GM21515 (cell line): ENCODE measurements at regions not wholly inside any gene's neighbourhood (a gene's known extent, or its start where the extent isn't known, plus 50 kb on each side); places are given as distances from the start of the nearest gene placed in this dataset.
"Not testable (repeated sequence)": the region's sequence is repeated elsewhere in the genome, so short reads cannot be mapped to it uniquely, and the experiment has no call there.

Source experiments
- ATAC-seq: cut with Tn5 transposase; IDR thresholded peaks from one replicate; pipeline ENCODE4 v1.9.1; 2021; ENCODE audit not compliant: unreplicated experiment

DNA sequence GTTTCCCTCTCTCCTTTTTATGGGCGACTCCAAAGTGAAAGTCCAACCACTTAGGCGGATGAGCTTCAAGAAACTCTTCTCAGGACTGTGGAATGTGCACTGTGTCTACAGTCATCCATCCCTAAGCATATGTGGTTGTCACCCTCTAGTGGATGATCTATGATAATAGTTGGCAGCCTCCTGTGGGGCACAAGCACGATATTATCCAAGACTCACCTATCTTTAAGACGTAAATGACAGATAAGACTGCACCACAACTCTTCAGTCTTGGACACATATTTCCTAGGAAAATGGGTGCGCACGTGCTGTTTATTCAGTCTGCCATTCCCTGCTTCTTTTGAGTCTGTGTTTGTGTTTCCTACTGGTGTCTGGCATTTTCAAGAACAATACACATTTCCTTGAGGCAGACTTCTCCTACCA lies 145.5 kb upstream of the CTAGE1 start:
- no peak for ATAC-seq

DNA sequence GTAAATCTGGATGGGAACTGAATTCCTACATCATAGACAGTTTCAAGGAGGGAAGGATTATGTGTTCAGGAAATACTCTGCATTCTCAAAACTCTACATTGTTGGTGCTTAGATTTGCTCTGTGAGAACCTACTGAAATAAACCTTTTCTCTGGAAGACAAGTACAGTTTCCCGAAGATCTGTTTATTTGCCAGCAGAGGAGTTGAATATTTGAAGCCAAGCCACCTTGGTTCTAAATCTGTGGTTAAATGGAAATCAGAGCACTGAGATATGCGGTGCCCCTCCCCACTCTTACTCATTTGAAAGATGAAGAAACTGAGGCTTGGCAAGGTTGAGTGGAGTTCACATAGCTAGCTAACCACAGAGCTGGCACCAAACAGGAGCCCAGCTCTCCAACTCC lies 146.3 kb upstream of the CTAGE1 start:
- no peak for ATAC-seq

DNA sequence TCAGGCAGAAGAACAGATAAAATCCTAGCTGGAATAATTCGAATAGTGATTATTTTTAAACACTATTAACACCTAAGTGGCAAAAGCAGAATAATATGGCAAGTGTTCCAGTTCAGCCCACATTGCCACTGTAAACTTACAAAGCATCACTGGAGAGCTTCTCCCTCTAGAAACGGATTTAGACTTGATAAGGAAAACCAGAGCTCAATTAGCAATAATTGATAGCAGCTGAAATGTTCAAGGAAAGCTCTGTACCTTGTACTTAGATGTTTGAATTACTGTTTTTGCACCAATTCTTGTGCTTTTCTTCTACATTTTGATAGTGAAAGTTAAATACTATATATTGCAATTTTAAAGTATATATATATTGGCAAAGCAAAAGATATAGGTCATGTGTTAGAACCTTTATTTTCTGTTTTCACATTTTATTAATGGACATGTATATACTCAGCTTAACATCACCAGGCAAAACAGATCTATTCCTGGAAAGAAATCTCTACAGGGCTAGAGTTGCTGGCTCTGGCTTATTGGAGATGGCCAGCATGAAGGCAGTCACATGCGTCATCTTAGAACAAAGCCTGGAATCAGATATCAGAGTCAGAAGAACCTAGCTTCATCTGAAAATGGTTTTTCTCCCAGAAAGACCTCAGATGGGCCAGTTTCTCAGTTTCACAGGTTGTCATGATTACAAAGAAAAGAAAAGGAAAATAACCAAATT lies 149.1 kb upstream of the CTAGE1 start:
- ATAC-seq, result no peak

DNA sequence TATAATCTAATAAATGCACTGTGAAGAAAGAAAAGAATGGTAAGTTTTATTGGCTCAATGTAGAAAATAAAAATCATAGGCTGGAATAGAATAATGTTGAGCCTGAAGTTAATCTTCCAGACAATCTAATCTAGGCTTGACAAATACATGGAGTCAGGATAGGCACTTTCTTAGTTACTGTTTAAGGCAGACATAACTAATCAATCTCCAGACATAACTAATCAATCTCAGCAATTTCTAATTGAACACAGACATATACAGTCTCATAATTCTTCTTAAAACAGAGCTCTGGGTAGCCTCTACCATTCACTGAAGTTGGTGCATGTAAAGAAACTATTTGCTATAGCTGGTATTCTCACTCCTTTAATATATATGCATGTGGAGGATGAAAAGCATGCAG lies 150.1 kb upstream of the CTAGE1 start:
- no peak for ATAC-seq

DNA sequence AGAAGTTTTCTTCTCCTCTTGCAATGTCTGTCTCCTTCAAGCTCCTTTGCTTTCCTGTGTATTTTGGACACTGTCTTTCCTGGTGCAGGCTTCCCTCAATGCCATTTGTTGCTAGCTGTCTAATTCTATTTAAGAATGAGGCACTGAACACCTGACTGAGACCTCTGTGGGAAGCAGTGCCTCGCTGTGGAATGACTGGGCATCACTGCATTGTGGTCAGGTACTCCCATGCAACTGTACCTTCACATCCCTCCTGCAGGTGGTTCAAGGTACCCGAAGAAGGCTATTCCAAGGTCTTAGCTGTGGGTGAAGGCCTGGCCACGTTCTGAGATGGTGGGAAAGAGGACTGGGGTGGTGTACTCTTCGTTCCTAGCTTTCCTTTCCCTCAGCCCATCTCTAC lies 152.8 kb upstream of the CTAGE1 start:
- ATAC-seq, result no peak

DNA sequence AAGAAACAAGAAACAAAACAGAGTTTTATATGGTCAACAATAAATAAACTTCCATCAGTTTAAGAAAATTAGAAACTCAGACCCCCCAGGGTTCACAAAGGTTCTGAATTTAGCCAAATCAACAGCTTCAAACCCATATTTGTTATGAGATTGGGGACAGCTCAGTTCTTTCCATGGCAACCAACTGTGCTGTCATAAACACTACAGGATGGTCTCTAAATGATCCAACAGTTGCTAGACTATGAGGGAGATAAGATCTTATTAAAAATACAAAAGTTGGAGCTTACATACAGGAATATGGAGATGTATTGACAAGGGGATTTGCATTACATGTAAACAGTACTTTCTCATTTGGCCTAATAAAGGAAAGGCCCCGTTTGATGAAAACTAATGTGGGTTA lies 154.6 kb upstream of the CTAGE1 start:
- no peak for ATAC-seq

DNA sequence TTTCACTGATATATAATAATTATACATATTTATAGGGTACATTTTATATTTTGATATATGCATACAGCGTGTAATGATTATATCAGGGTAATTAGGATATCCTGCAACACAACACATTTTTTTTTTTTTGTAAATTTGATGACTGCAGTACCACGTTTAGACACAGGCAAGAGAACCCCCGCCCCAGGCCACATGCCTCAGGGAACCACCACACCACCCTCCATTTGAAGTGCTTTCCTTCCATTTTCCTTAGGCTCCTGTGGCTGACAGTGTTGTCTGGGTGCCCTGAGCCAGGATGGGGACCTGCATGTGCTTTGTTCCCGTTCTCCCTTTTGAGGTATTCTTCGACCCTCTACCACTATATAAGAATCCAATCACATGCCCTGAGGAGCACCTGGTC lies 161.6 kb upstream of the CTAGE1 start:
- no peak for ATAC-seq

DNA sequence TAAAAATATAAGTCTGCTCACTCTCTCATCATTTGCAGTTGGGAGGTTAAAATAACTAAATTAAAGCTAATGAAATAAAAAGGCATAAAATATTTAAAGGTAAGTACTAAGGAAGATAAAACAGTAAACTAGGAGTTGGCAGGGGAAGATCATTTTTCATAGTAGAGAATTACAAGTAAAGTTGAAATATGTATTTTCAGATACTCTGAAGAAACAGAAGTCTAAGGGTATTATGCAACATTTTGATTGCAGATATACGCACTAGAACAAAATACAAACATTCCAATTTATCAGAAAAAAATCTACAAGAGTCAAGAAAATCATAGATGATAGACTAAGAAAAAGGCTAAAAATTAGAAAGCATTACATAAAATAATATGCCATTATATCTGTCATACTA lies 167.6 kb upstream of the CTAGE1 start:
- no peak for ATAC-seq

DNA sequence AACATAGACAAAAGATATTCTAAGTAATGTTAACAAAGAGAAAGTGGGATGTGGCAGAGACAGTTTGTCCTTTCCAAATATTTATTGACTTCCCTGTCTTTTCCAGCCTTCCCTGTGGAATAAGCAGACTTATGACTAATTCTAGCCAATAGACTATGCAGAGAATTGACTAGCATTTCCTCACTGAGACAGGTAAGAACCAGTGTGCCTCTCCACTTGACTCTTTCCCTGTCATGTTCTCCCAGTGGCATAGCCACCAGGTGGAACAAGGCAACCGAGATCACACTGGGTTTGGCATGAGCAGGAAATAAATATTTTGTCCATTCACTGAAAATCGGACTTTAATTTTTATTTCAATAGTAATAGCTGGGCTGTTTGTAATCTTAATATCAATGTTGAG lies 168.1 kb upstream of the CTAGE1 start:
- ATAC-seq, result no peak

DNA sequence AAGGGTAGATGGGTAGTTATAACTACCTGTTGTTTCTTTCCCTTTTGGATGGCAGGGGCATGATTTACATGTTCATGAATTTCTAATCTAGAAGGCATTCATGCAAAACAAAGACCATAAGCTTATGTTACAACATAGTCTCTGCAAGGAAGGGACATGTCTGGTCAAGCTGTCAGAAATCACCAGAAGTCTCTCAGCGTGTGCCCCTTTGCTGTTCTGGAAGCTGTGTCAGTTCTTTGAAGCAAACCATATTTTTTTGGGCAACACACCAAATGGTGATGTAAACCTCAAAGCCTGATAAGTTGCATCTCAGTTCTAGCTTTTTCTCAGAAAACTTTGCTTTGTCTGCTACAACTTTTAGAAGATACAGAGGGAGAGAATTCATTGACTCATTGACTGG lies 173.5 kb upstream of the CTAGE1 start:
- no peak for ATAC-seq

DNA sequence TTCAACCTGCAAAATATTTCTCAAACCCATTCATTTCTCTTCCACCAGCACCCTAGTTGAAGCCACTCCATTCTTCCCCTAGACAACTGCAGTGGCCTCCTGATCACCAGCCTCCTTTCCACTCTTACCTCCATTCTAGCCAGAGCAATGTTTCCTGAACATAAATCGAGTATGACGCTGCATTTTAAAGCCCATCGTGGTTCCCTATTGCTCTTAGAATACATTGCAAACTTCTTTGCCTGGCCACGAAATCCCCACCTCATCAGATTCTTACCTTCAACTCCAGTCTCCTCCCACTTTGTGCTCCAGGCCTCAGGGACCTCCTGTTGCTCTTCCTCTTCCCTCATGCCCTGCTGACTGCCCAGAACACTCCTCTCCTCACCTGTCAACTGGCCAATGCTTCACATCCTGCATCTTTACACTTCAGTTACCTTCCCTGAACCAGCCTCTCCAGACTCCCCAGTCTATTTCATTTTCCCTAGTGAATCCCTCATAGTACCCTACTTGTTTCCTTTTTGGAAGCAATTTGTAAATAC lies 176.5 kb upstream of the CTAGE1 start:
- ATAC-seq, result no peak

DNA sequence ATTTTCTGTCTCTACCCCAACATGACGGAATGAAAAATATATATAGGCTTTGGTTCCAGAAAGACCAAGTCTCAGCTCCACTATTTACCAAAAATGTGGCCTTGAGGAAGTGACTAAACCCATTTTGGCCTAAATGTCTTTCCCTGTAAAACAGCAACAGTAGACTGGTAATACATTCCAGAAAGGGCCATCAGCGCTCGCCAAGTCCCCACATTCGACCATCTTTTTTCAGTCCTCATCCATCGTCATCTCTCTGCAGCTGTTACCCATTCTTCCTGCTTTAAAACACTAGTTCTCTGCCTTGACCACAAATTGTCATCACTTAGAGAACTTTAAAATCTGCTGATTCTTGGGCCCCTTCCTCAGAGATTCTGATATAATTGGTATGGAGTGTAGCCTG lies 183.8 kb upstream of the CTAGE1 start:
- ATAC-seq, result no peak

DNA sequence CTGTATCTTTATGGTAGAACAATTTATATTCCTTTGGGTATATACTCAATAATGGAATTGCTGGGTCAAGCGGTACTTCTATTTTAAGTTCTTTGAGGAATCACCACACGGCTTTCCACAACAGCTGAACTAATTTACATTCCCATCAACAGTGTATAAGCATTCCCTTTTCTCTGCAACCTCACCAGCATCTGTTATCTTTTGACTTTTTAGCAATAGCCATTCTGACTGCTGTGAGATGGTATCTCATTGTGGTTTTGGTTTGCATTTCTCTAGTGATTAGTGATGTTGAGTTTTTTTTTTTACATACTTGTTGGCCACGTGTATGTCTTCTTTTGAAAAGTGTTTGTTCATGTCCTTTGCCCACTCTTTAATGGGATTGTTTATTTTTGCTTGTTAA lies 184.7 kb upstream of the CTAGE1 start:
- not testable (repeated sequence) for ATAC-seq

DNA sequence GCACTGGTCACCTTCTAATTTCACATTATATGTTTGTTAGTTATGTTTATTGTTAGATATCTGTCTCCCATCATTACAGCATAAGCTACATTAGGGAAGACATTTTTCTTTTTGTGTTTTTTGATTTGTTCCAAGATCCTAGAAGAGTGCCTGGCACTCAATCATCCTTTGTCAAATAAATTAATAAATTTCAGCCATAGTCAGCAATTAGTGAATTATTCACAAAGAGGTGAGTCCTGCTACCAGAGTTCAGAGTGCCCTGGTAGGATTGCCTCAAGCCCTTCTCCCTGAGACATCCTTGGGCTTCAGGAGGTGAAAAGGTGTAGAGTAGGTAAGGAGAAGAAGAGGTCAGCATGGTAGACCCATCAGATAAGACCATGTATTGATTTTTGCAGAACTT lies 186.2 kb upstream of the CTAGE1 start:
- no peak for ATAC-seq

DNA sequence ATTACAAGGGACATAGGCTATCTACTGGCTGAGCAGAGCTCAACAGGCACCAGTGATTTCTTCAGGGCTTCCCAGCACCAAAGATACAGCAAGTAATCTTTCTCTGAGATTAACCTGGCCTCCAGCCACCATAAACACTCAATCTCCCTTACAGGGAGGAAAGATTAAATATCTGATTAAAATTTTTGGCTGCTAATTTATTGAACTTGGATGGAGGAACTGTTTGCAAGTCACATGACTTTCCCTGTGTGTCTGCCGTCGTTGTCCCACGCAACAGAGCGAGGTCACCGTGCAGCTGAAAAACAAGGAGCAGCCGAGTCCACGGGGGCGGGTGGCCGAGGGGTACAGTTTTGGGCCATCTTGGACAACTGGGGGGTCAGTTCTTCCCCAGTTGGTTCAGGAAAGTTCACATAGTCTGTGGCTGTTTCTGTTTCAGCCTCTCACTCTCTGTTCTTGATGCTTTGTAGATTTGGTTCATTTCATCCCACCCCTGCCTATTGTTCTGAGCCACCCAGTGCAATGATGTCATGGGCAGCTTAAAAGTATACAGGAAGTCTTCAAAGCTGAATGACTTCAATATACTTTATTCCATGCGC lies 186.8 kb upstream of the CTAGE1 start:
- no peak for ATAC-seq

DNA sequence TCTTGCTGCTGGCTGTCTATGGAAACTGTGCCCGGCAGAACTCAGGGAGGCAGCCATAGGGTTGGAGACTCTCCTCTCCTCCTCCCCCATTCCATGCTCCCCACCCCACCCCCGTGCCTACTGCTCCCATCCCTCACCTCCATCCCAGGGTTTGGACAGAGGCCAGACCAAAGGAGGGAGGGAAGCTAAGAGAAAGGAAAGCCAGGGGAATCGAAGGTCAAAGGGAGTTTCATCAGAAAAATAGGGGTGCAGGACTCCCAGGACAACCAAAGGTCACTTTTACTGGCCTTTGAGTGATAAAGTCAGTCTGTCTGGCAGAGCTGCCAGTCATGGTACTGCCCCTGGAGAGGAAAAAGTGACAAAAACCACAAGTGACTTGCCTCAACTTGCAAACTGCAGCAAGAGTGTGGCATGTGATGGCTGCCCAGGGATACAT lies 187.3 kb upstream of the CTAGE1 start:
- ATAC-seq, result no peak

DNA sequence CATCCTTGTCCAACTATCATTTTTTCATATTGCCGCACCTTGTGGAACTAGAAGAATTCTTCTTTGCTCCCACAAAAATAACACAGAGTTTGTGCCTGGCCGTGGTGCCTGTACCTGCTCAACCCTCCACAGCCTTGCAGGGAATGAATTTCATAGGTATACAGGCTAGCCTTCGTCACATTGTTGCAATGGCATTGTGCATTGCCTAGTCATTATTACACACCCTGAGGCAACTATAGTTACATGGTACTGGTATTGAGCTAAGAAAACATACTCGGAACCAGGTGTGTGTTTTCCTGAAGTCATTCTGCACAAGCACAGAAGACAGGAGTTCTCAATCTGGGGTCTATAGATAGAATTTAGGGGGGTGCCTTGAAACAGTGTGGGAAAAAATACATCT lies 188.0 kb upstream of the CTAGE1 start:
- no peak for ATAC-seq

DNA sequence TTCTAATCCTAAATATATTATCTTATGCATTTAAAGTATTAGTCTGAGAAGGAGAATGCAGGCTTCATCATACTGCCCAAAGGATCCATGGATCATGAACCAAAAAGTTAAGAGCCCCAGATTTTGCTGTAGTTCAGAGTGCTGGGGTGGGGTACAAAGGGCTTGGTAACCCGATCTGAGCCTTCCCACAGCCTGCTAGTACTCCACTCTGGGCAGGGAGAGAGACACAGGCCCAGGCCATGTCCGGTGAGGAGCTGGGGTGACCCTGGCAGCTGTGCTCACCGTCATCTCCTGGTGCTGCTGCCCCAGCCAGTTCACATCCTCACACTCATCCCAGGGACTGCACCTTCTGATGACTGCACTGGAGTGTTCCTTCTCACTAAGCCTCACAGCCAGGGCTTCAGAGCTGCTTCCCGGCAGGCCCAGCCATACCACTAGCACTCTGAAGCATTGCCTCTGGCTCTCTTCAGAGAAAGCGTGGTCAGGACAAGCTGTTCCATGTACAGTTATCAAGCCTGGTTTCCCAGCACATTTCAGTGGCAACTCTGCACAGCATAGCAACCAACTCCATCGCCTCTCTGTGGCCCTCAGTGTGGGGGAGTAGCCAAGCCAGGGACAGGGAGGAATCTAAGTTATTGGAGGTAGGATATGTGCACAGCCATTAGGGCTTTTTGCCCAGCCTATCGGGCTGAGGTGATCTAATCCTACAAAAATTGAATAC lies 189.0 kb upstream of the CTAGE1 start:
- no peak for ATAC-seq

DNA sequence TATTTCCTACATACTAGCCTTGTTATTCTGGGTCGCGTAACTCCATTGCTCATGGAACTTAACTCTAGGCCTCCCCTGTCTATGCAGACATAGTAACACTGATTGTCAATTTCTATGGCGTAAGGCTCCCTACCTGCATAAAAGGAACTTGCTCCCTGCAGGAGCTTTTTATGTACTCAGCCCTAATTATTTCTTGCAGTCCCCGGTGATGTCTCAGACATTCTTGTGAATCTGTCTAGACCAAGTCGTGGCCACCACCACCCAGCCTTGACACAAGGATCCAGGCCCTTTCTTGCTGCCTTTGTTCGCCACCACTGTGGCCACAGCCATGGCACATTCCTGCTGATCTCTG lies 189.5 kb upstream of the CTAGE1 start:
- ATAC-seq, result no peak

DNA sequence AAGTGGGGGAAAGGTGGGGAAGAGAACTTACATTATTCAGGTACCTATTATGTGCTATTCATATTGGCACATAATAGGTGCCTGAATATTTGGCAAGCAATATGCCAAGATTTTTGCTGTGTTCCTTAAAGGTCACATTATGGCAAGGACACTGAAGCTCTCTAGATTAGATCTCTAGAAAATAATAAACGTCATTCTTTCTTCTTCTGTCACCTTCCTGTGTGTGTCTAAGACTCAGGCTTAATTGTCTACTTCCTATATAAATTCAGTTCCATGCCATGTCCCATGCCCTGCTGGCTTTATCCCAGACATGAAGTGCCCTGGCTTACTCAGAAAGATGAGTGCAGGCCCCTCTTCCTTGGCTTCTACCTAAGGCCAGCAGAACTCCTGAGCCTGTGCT lies 191.1 kb upstream of the CTAGE1 start:
- no peak for ATAC-seq

DNA sequence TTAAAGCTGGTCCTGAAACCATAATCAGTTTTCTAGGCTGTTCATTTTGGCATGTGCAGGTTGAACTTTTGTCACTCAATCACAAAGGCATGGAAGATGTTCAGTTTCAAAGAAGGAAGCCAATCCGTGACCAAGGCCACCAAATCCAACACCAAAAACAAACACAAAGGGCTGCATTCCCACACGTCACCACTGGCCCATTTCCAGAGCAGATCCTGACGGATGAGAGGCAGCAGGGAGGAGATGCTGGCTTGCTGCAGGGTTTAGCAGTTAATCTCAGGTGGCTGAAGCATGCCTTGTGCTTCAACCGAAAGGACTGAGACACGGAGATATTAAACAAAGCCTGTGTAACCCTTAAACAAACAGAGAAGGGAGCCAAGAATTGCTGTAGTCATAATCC lies 191.9 kb upstream of the CTAGE1 start:
- ATAC-seq, result no peak

DNA sequence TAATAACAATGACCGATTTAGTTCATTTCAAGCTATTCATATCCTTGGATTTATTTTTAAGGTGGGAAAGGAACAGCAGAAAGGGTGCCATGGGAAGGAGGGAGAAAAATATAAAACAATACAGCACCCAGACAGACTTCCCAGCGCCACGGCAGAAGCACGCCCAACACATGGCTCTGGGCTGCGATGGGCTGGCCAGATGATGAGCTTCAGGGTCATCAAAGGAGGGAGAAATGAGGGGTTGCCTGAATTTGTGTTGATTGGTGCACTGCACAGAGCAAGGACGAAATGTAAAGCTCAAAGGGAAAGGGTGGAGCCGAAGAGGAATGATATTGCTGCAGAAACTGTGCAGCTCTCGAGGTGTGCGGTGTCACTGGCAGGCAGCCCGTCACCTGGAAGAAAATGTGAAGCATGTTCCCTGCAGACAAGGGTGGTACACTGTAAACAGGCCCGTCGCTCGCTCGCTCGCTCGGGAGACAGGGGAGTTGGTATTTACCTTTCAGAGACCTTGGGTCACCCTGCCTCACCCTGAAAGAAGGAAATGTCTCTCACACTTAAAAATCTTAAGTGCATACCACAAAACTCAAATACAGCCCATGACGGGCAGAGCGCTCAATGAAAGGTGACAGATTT lies 195.5 kb upstream of the CTAGE1 start:
- no peak for ATAC-seq
